HG03095 (cell line): ENCODE measurements at regions not wholly inside any gene's neighbourhood (a gene's known extent, or its start where the extent isn't known, plus 50 kb on each side); places are given as distances from the start of the nearest gene placed in this dataset.
"Not testable (repeated sequence)": the region's sequence is repeated elsewhere in the genome, so short reads cannot be mapped to it uniquely, and the experiment has no call there.

Experiments
- ATAC-seq: cut with Tn5 transposase; IDR thresholded peaks from one replicate; pipeline ENCODE4 v1.9.1; 2021; ENCODE audit warnings: moderate library complexity; ENCODE audit not compliant: unreplicated experiment

- no peak for ATAC-seq
These were observed 51.2 kb upstream of the GPR31 start for GRCh38 chr6:167208819-167209576.

DNA sequence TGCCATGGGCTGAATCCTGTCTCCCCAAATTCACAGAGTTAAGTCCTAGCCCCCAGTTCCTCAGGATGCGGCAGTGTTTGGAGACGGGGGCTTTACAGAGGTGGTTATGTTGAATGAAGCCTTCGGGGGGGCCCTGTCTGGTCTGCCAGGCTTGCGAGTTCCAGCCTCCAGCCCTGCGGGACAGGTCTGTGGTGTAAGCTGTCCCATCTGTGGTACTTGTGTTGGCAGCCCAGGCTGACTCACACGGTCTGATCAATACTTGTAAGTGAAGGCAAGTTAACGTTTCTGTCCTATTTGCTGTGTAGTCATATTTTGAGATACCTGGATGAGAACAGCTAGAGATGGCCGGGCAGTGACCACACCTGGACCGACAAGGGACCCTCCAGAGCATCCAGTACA, 51.8 kb upstream of the GPR31 start:
- no peak for ATAC-seq

DNA sequence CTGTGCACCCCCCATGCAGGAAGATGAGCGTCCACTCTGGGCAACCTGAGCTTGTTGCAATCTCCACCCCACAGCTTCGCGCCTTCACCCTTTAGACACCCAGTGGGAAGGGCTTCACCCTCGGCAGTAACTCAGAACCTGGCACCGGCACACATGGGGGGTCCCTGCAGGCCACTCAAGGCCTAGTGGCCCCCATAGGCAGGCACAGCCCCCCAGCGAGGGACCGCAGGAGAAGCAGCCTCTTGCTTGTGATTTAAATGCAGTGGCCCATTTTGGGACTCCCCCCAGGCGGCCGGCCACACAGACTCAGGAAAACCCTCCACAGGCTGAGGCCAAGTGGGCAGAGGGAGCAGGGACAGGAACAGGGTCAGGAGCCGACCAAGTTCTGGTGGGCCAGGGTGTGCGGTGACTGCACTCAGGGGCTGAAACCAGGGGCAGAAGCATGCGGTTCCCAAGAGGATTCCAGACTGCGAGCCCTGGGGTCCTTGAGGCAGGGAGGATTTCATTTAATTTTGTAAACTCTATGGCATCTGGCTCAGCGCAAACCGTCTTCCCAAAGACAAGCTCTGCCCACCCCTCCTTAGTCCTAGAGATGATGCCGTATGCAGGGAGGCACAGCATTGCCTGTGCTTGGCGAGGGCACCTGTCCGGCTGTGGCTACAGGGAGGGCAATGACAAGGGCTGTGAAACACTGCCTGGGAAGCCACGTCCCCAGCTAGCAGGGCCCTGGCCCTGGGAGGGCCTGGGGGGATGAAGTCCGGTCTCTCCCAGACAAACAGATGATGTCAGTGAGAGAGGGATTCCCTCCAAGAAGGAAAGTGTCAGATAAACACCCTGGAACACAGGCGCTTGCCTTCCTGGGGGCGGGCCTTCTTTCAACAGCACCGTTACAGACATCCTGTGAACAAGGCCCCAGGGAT, 52.9 kb upstream of the GPR31 start:
- no peak for ATAC-seq

DNA sequence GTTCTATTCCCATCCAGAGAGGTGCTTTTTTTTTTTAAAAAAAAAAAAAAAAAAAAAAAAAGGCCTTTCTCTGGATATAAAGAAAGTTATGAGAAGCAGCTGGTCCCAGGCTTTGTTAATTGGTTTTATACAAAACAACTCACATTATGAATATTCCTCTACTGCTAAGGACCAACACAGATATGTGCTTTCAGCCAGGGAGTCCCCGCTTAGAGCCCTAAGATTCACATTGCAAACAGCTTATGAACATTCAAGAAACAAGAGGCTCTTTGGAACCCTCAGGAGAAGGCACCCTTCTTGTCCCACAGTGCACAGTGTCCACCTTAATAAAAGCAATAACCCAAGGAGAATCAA, 53.5 kb upstream of the GPR31 start:
- ATAC-seq, result no peak

DNA sequence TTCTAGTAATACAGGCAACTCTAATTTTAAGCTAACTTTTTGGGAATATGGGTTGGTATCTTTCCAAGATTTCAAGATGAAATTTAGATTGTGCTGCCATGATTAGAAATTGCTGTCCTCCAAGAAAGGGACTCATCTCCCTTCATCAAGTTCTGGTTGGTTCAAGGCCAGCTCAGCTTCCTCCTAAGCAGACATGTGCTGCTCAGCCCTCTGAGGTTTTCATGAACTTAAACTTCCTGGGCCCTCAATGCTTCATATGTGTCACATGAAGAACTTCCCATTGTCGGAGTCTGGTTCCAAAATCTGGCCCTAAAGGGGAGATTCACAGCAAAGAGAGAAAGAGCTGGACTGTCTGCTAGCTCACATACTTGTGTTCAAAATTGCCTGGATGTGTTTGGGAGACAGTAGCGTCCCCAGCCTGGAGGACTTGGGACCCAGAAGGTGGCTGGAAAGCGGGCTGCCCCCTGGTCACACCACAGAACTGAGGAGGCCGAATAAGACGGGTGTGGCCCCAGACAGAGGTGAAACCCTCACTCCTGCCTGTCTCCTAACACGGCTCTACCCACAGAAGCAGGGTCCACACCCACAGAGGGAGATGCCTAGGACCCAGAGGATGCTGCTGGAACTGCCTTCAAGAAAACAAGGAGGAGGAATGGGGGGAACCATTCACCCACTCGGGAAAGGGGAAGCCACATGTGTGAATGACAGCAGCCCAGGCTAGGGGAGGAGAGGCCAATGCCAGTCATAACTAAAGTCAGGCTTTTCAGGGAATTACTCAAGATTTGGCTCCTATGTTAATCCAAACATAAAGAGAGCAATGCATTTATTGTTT, 54.3 kb upstream of the GPR31 start:
- peak; percentile 19 for ATAC-seq

GRCh38 chr6:167212713-167213005, 54.9 kb upstream of the GPR31 start:
- ATAC-seq, result peak; percentile 83

- ATAC-seq, result no peak
These were observed 56.4 kb upstream of the GPR31 start for GRCh38 chr6:167214206-167214605.

DNA sequence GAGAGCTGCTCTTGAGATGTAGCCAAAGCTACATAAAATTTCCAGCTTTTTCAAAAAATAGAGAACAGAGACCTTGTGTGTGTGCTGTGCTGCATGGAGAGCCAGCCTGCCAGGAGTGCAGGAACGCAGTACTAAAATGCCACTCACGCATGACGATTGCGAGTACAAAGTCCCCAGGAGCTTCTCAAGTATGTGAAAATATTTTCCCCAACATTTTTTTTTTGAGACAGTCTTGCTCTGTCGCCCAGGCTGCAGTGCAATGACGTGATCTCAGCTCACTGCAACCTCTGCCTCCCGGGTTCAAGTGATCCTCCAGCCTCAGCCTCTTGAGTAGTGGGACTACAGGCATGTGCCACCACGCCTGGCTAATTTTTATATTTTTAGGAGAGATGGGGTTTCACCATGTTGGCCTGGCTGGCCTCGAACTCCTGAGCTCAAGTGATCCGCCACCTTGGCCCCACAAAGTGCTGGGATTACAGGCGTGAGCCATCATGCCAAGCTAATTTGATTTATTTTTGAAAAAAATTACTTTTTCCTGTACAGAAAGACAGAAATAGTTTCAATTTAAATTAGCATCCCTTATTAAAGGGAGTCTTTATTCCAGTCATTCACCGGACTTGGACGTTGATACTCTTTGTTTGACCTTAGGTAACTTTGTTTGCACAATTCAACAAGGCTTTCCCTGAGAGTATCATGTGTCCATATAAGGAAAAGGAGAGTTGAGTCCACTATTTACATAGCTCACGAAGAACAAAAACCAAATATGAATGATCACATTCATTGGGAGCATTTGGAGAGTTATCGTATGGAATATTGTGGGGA, 57.9 kb upstream of the GPR31 start:
- not testable (repeated sequence) for ATAC-seq

DNA sequence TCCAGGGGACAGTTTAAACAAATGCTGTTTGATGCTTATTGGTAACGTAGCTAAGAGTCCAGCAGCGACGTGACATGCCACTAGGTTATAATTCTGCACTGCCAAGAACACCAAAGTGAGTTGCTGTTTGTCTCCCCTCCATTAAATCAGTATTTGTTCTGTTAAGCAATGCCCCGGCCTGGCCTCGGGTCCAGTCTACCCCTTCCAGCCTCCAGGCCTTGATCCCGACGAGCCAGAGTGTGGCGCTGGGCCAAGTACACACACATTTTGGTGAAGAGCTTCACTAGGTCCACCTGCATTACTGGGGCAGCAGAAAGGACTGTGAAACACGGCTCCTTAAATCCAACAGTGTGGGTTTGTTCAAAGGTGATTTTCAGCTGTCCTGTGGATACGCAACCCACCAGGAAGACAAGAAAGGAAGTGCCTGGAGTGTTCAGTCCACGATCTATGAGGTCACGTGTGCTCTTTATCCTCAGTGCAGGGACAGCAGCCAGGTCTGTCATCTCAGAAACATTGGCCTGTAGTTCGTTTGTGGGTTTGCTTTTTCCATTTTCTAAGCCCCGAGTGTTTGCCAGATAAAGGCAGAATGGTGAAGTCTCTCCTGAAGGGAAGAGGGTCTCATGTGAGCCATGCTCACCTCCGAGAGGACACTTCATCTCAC, 58.7 kb upstream of the GPR31 start:
- ATAC-seq, result not testable (repeated sequence)

- not testable (repeated sequence) for ATAC-seq
These were observed 59.3 kb upstream of the GPR31 start for GRCh38 chr6:167217073-167217472.

- not testable (repeated sequence) for ATAC-seq
These were observed 60.4 kb upstream of the GPR31 start for GRCh38 chr6:167217951-167218759.

DNA sequence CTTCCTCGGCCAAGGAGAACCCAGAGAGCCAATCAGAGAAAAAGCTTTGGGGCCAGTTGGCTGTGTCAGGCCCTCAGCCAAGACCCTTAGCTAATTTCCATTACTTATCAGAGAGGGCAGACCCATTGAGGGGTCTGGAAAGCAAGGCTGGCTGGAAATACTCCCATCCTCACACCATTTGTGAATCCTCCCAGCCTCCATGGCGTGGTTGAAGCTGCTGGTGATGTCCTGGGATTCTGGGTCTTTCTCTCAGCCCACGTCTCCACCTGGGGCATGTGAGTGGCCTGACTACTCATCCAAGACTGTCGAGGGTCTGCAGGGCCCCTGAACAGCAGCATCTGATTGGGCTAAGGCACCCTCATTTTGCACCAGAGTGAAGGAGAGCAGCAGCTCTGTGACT, 61.3 kb upstream of the GPR31 start:
- ATAC-seq, result not testable (repeated sequence)

GRCh38 chr6:167219967-167220512, 62.3 kb upstream of the GPR31 start:
- no peak for ATAC-seq

- no peak for ATAC-seq
These were observed 63.8 kb upstream of the GPR31 start for GRCh38 chr6:167221400-167222201.

- not testable (repeated sequence) for ATAC-seq
These were observed 65.3 kb upstream of the UNC93A start for GRCh38 chr6:167225566-167226382.

DNA sequence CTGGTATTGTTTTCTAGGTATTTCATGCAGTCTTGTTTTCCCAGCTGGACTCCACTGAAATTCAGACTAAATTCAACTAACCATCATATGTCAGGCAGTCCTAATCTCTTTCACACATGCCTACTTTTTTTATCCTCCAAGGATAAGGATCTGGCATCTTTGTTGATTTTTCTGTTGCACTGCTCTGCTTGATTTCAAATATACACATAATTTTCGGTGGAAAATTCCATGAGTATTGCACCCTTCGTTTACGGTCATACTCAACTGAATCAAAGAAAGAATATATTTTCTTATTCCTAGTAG, 64.8 kb upstream of the UNC93A start:
- no peak for ATAC-seq

GRCh38 chr6:167226791-167227190, 64.3 kb upstream of the UNC93A start:
- ATAC-seq, result no peak
